CD4-positive, alpha-beta T cell treated with Interleukin-15 for 4 hours (primary cell): ENCODE measurements at regions not wholly inside any gene's neighbourhood (a gene's known extent, or its start where the extent isn't known, plus 50 kb on each side); places are given as distances from the start of the nearest gene placed in this dataset.
"Not testable (repeated sequence)": the region's sequence is repeated elsewhere in the genome, so short reads cannot be mapped to it uniquely, and the experiment has no call there.

ENCODE experiments used
- DNase-seq: peaks from one replicate; pipeline ENCODE4 v3.0.0-alpha.2; 2020; ENCODE audit warnings: low spot score

- no peak for DNase-seq
These were observed 55.5 kb downstream of the PRR15 start for GRCh38 chr7:29619111-29619510.

DNA sequence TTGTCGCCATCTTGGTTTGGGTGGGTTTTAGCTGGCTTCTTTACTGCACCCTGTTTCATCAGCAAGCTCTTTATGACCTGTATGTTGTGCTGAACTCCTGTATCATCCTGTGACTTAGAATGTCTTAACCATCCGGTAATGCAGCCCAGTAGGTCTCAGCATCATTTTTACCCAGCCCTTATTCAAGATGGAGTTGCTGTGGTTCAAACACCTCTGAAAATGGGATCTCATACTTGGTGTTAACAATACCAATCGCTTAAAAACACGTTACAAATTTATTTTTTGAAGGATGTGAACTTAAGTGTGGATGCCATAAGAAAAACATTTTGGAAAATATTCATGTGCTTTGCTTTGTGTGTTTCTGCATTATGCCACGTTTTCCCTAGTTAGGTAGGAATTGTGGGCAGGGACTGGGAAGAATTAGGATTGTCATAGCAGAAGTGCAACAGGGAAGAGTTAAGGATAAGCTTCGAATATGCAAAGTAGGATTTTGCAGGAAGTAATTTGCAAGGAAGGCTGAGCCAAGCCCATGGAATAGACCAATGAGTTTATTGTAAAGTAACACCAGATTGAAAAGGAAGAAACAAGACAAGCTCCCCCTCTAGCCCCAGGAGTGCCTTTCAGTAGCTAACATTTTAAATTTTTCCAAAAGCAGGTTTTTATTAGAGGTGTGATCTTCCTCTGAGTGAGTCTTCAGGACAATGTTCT is 56.4 kb downstream of the PRR15 start:
- no peak for DNase-seq

DNA sequence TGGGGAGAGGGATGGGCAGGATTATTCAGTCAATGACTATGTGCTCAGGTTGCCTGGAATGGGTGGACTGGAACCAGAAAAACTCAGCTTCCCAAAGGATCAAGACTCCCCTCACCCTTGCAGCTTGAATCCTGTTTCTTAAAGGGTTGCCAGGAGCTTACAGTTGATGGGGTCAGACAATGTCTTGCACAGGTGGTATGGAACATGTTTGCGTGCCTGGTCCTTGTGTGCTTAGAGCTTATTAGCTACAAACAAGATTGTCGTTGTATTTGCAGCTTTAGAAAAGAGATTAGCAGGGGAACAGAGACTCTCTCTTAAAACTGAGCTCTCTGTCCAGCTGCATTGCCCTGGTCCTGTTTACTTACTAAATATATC is 56.9 kb downstream of the PRR15 start:
- DNase-seq: no peak

- DNase-seq: no peak
These were observed 59.0 kb downstream of the PRR15 start for GRCh38 chr7:29622335-29623265.

GRCh38 chr7:29623973-29624372 is 60.3 kb downstream of the PRR15 start:
- DNase-seq: no peak

DNA sequence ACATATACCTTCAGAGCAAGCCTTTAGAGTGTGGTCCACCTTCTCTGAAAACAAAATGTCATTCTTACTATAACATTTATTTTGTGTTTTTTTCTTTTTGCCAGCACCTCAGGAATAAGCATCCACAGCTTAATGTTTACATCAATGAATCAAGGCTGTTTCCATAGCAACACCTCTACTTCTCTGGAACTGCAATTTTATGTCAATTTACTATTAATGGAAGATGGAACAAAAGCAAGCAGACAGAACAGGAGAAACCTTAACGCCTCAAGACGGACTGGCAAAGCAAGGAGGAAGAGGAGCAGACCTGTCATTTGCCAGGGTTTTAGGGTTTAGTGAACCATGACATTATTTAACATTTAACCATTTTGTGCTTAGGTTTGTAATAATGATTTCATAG is 63.1 kb downstream of the PRR15 start:
- no peak for DNase-seq

DNA sequence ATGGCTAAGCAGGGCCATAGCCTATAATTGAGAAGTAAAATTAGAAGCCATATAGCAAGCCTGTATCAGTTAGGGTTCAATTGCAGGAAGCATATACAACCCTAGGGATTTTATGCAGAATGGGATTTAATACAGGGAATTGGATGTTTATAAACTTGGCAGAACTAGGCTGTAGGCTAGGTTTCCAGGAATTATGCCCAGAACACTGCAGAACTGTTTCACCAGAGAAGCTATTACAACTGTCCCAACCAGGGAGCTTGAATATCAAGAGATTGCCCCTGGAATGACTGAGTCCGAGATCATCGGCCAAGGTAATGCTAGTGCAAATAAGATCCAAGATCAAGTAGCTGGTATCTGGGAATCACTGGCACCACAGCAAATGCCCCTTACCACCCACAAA is 64.0 kb downstream of the PRR15 start:
- DNase-seq: no peak

DNA sequence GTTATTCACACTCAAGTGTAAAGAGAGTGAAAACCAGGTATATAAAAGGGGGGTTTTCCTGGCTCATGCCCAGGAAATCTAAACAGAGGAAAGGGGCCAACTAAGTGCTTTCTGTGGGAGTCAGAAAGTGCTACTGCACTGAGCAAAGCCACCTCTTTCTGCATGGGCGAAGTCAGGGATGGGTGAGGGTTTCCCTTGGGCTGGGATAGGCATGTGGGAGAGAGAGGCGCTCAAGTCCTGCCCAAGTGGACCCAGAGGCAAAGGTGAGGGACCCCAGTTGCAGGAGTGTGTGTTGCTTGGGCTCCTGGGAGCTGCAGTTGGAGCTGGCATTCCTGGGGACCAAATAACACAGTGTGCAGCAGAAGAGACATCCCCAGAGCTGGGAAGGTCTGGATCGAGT is 65.9 kb downstream of the PRR15 start:
- no peak for DNase-seq

DNA sequence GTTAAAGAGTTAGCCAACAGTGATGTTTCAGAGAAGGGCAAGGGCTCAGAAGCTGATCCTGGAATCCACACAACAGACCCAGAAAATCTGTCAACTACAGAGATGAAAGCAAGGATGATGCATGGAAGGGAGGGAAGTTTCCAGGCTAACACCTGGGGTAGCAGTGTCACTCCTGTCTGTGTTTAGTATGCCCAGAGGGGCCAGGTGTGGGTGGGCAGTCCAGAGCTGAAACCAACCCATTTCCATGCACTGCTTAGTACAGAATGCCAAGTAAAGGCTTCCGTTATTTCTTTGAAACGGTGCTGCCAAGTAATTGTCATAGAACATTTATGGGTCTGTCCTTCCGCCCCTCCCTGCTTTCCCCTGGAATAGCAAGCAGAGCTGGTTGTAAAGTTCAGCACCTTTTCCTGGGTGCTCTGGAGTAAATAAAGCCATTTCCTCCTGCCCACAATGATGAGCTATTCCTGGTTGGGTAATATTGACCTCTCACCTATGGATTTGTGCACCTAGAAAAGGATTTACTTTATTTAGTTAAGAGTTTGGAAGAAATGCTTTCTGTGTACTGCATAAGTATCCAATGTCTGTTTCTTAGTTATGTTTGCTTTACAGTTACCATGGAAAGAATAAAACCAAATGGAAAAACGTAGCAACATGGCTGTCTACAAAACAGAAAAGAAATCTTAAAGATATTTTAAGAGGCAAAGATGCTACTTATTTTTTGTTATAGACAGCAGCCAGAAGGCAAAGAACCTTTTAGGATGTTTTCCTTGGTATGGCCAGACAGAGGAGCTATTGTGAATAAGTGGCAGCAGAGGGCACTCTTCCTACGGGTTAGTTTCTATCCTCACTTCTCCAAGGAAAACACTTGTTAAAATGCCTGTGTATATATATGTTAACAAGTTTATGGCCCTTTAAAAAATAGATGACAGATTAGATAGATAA is 71.7 kb downstream of the PRR15 start:
- not testable (repeated sequence) for DNase-seq

DNA sequence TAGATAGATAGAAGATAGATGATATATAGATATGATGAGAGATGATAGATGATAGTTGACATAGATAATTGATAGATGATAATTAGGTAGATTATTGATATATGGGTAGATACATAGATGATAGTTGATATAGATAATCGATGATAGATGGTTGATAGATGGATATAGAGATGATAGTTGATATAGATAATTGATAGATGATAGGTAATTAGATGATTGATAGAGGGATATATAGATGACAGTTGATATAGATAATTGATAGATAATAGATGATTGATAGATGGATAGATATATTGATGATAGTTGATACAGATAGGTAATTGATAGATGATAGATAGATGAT is 72.3 kb downstream of the PRR15 start:
- DNase-seq: no peak

GRCh38 chr7:29637374-29637773 is 73.7 kb downstream of the PRR15 start:
- no peak for DNase-seq

GRCh38 chr7:29638841-29639240 is 75.2 kb downstream of the PRR15 start:
- DNase-seq: not testable (repeated sequence)

GRCh38 chr7:29639386-29639785 is 75.8 kb downstream of the PRR15 start:
- DNase-seq: no peak

DNA sequence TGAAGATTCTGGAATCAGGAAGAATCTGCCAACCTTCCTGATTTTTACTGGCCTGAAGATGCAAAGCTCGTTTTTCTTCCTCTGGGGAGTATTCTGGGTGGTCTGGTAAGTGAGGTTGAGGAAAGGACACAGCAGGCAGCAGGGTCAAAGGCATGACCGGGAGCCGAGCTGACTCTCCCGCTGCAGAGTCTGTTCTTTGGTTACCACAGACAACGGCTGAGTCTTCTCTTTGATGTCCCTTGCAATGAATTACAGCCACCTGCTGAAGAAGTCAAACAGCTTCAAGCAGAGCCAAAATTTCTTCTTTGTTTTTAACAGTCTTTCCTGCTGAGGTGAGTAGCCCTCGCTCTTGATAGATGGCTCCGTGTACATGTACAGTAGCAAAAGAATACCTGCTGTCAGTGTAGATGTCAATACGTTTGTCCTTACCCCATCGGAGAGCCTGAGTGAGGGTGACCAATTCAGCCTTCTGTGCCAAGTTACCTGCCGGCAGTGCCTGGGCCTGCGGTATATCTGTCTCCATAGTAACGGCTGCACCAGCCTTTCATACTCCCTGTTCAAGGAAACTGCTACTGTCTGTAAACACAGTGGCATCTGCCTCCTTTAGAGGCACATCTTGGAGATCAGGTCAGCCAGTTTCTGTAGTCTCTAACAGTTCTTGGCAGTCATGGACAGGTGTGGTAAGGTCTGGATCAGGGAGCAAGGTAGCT is 76.4 kb downstream of the PRR15 start:
- no peak for DNase-seq

- no peak for DNase-seq
These were observed 78.0 kb downstream of the PRR15 start for GRCh38 chr7:29641651-29642050.

DNA sequence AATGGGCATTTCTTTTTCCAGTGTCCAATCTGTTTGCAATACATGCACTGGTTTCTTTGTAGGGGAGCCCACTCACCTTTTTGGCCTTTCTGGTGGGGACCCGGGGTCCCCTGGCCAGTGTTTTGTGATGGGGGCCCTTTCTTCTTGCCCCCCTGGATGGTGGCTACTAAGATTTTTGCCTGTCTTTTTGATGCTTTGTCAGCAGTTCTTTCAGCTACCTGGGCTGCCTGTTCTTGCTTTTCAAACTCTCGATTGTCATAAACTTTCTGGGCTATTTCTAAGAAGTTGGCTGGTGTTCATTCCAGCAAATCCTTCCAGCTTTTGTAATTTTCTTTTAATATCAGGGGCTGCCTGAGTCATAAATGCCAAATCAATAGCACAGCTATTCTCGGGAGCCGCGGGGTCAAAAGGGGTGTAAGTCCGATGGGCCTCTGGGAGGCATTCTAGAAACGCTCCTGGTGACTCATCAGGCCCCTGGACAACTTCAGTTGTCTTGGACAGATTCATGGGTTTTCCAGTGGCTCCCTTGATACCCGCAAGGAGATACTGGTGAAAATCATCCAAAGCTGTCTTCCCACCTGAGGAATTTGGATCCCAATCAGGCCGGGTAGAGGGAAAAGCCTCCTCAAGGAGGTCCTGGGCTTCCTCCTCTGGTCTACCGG is 79.0 kb downstream of the PRR15 start:
- DNase-seq: no peak

DNA sequence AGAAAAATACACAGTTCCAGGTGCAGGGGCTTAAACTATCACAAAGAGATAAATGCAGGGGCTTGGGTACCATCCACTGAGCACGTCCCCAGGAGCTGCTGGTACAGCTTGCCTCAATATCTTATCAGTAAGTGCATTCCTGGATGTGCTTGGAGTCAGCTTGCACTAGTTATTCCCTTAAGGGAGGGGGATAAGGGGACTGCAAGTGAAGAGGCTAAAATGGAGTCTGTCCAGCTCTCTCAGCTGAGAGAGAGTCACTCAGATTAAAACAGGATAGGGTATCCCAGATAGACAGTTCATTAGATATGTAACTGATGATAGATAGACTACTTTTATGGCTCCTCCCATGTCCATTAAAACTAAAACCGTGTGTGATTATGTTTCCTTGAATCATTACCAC is 82.5 kb downstream of the PRR15 start:
- not testable (repeated sequence) for DNase-seq

- DNase-seq: no peak
These were observed 83.5 kb downstream of the PRR15 start for GRCh38 chr7:29647020-29647654.

- not testable (repeated sequence) for DNase-seq
These were observed 84.1 kb downstream of the PRR15 start for GRCh38 chr7:29647691-29648210.

- DNase-seq: no peak
These were observed 85.5 kb downstream of the PRR15 start for GRCh38 chr7:29649028-29649716.
